Keratinocyte (primary cell): ENCODE measurements at regions not wholly inside any gene's neighbourhood (a gene's known extent, or its start where the extent isn't known, plus 50 kb on each side); places are given as distances from the start of the nearest gene placed in this dataset.
A peak's percentile ranks its signal among the peaks of the same experiment; 100 is the strongest.

ENCODE experiments used
- DNase-seq: peaks from one replicate; pipeline ENCODE4 v3.0.0-alpha.2; 2011; ENCODE audit warnings: low read depth, missing footprints, low spot score
- FAIRE-seq: peaks from 2 replicates; lab custom pipeline; 2011; peaks lifted over from hg19 to GRCh38; lab: Jason Lieb, UNC
- H2AFZ ChIP-seq: 2 replicates; pipeline ENCODE4 v1.6.0; 2012; ENCODE audit warnings: low read length, control low read depth, inconsistent platforms; ENCODE audit not compliant: control insufficient read depth
- H3K27ac ChIP-seq: 2 replicates; pipeline ENCODE4 v1.5.1; 2011; ENCODE audit warnings: low read length; ENCODE audit not compliant: control insufficient read depth, insufficient read depth
- H3K27me3 ChIP-seq: 3 replicates; pipeline ENCODE4 v1.6.0; 2011; ENCODE audit warnings: low read length; ENCODE audit not compliant: control insufficient read depth, insufficient read depth; ENCODE audit errors: extremely low read depth
- H3K36me3 ChIP-seq, 2 experiments: 2 replicates in 1 of 2; 3 replicates in 1 of 2; pipeline ENCODE4 v1.5.1; 2011; ENCODE audit warnings: low read length in 2 of 2, mild to moderate bottlenecking in 1 of 2; ENCODE audit not compliant: control insufficient read depth in 2 of 2, insufficient read depth in 2 of 2; ENCODE audit errors: extremely low read depth in 1 of 2
- H3K4me1 ChIP-seq: 3 replicates; pipeline ENCODE4 v1.5.1; 2011; ENCODE audit warnings: low read length; ENCODE audit not compliant: control insufficient read depth, insufficient read depth; ENCODE audit errors: extremely low read depth
- H3K4me2 ChIP-seq: 3 replicates; pipeline ENCODE4 v1.6.0; 2011; ENCODE audit warnings: low read depth, low read length; ENCODE audit not compliant: control insufficient read depth, insufficient read depth; ENCODE audit errors: extremely low read depth
- H3K4me3 ChIP-seq, 3 experiments: fragments of 200-600 bp in 1 of 3; sonication (generic) in 1 of 3; 2 replicates in 2 of 3; 3 replicates in 1 of 3; pipeline ENCODE4 v1.5.1; 2011 to 2016; ENCODE audit warnings: low read length in 3 of 3, mild to moderate bottlenecking in 3 of 3, control low read depth in 2 of 3, inconsistent platforms in 1 of 3, low read depth in 1 of 3, mixed read lengths in 1 of 3, mixed run types in 1 of 3, moderate library complexity in 1 of 3; ENCODE audit not compliant: control insufficient read depth in 2 of 3, insufficient read depth in 2 of 3; ENCODE audit errors: extremely low read depth in 1 of 3
- H3K79me2 ChIP-seq: 2 replicates; pipeline ENCODE4 v1.6.0; 2012; ENCODE audit warnings: low read length; ENCODE audit not compliant: control insufficient read depth, insufficient read depth
- H3K9ac ChIP-seq: 3 replicates; pipeline ENCODE4 v1.6.0; 2011; ENCODE audit warnings: low read length; ENCODE audit not compliant: control insufficient read depth, insufficient read depth; ENCODE audit errors: extremely low read depth
- H3K9me1 ChIP-seq: 3 replicates; pipeline ENCODE4 v1.6.0; 2011; ENCODE audit warnings: low read length; ENCODE audit not compliant: control insufficient read depth, insufficient read depth; ENCODE audit errors: extremely low read depth
- H3K9me3 ChIP-seq: 2 replicates; pipeline ENCODE4 v1.5.1; 2012; ENCODE audit warnings: low read depth, low read length; ENCODE audit not compliant: control insufficient read depth
- H4K20me1 ChIP-seq: 3 replicates; pipeline ENCODE4 v1.6.0; 2011; ENCODE audit warnings: low read length; ENCODE audit not compliant: control insufficient read depth, insufficient read depth; ENCODE audit errors: extremely low read depth
- CTCF ChIP-seq, 3 experiments: IDR thresholded peaks in 1 of 3; conservative IDR thresholded peaks in 1 of 3; optimal IDR thresholded peaks in 1 of 3; 2 replicates in 2 of 3; 3 replicates in 1 of 3; pipeline versions ENCODE3 to v1.5.1; 2011; ENCODE audit warnings: low read length in 3 of 3, mild to moderate bottlenecking in 3 of 3, moderate library complexity in 2 of 3, control low read depth in 1 of 3, inconsistent platforms in 1 of 3; ENCODE audit not compliant: insufficient read depth in 2 of 3; ENCODE audit errors: extremely low read depth in 1 of 3
- EZH2 ChIP-seq: IDR thresholded peaks from one replicate; pipeline ENCODE4 v1.6.1; 2012; ENCODE audit warnings: inconsistent platforms, mild to moderate bottlenecking, low read length, moderate library complexity
- dilution Hi-C: fragments of 300-500 bp; cut with MboI; formaldehyde crosslinking; loops from one replicate; pipeline ENCODE4 v1.7.0; 2020; ENCODE audit warnings: low sequenced_read_pairs; ENCODE audit not compliant: extremely low pct_ligation_motif_present

- Histone ChIP-seq H4K20me1 (no peaks in the 10 kb centered on the region), H2AFZ (no peak overlapping the region), H3K4me3 (no peak overlapping the region), H3K4me1 (peaks cover 15% of the 10 kb centered on the region), H3K4me2 (no peak overlapping the region), H3K79me2 (no peaks in the 10 kb centered on the region), H3K9ac (no peak overlapping the region), H3K36me3 (no peaks in the 10 kb centered on the region), H3K27me3 (no peaks in the 10 kb centered on the region), H3K27ac (no peak overlapping the region), H3K9me1 (no peaks in the 10 kb centered on the region), H3K9me3 (no peaks in the 10 kb centered on the region)
- no peak for DNase-seq
- TF ChIP-seq CTCF (optimal IDR thresholded peaks at IDR 0.05 in 1 of 3, IDR thresholded peaks at IDR 0.05 in 1 of 3, conservative IDR thresholded peaks at IDR 0.05 in 1 of 3; ENCODE audit: extremely low read depth in 1 of 3, insufficient read depth in 2 of 3, low read length in 3 of 3) (no peak), EZH2 (no peak)
- dilution Hi-C loops, result no loop called here
- no peak for FAIRE-seq
Measured at GRCh38 chr2:226216575-226216974, 583.0 kb downstream of the IRS1 start.

DNA sequence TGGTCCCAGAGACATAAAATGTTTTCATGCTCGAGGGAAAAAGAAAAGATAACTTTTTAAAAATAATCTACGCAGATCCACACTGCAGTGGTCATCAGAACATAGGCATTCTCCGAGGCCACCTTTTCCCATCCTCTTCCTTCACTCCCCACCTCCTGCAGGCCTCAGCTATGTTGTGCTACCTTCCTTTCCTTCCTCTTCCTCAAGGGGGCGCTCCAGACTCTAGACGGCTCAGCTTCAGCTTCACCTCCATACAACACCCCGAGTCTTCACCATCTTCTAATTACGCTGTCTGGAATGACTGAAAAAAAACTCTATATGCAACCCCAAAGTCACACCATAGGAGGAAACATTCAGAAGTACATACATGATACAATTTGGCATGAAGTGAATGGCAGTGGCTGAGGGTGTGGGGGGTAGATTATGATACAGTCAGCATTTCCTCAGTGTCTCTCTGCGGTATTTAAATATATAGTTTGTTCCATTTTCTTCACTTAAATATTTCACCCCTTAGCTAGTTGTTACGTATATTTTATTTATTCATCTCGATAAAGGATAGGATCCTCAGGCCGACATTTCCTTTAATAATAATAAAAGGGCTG is 583.6 kb downstream of the IRS1 start:
- H3K9me3 ChIP-seq, result no peaks in the 10 kb centered on the region
- H3K4me2 ChIP-seq, result no peak overlapping the region
- no peak overlapping the region for H3K4me3 ChIP-seq
- dilution Hi-C loops, result no loop called here
- H3K27ac ChIP-seq, result no peak overlapping the region
- H3K4me1 ChIP-seq, result peaks cover 20% of the 10 kb centered on the region
- H3K9ac ChIP-seq, result no peak overlapping the region
- TF ChIP-seq CTCF (optimal IDR thresholded peaks at IDR 0.05 in 1 of 3, IDR thresholded peaks at IDR 0.05 in 1 of 3, conservative IDR thresholded peaks at IDR 0.05 in 1 of 3; ENCODE audit: extremely low read depth in 1 of 3, insufficient read depth in 2 of 3, low read length in 3 of 3) (peak; percentile 59 to 75 (median 72)), EZH2 (no peak)
- DNase-seq (no peak), FAIRE-seq (peak; percentile 69)
- H3K9me1 ChIP-seq, result no peaks in the 10 kb centered on the region
- no peaks in the 10 kb centered on the region for H3K79me2 ChIP-seq
- H3K36me3 ChIP-seq, result no peaks in the 10 kb centered on the region
- H3K27me3 ChIP-seq, result no peaks in the 10 kb centered on the region
- H2AFZ ChIP-seq, result no peak overlapping the region
- no peaks in the 10 kb centered on the region for H4K20me1 ChIP-seq
